ENCODE measurements at regions not wholly inside any gene's neighbourhood (a gene's known extent, or its start where the extent isn't known, plus 50 kb on each side); places are given as distances from the start of the nearest gene placed in this dataset.
"Not testable (repeated sequence)": the region's sequence is repeated elsewhere in the genome, so short reads cannot be mapped to it uniquely, and the experiment has no call there.

- no peak for DNase-seq
Measured at GRCh38 chr14:30225176-30225575, 297.5 kb upstream of the PRKD1 start.

- no peak for DNase-seq
Measured at GRCh38 chr14:30227436-30227835, 299.8 kb upstream of the PRKD1 start.

- no peak for DNase-seq
Measured at GRCh38 chr14:30227876-30228275, 300.2 kb upstream of the PRKD1 start.

- no peak for DNase-seq
Measured at GRCh38 chr14:30230719-30231118, 303.1 kb upstream of the PRKD1 start.

- no peak for DNase-seq
Measured at GRCh38 chr14:30234966-30235365, 307.3 kb upstream of the PRKD1 start.

GRCh38 chr14:30235485-30235884 is 307.8 kb upstream of the PRKD1 start:
- DNase-seq, result no peak

GRCh38 chr14:30238936-30239335 is 311.3 kb upstream of the PRKD1 start:
- no peak for DNase-seq

GRCh38 chr14:30240018-30240417 is 312.4 kb upstream of the PRKD1 start:
- DNase-seq, result no peak

- DNase-seq, result no peak
Measured at GRCh38 chr14:30240685-30241084, 313.0 kb upstream of the PRKD1 start.

- DNase-seq, result no peak
Measured at GRCh38 chr14:30242744-30243143, 315.1 kb upstream of the PRKD1 start.

GRCh38 chr14:30243207-30243606 is 315.6 kb upstream of the PRKD1 start:
- DNase-seq, result no peak

GRCh38 chr14:30243805-30244204 is 315.2 kb upstream of the G2E3 start:
- no peak for DNase-seq

GRCh38 chr14:30244348-30244747 is 314.6 kb upstream of the G2E3 start:
- DNase-seq, result not testable (repeated sequence)

GRCh38 chr14:30251017-30251416 is 307.9 kb upstream of the G2E3 start:
- no peak for DNase-seq

GRCh38 chr14:30251557-30252100 is 307.3 kb upstream of the G2E3 start:
- DNase-seq, result no peak

GRCh38 chr14:30252151-30252550 is 306.8 kb upstream of the G2E3 start:
- no peak for DNase-seq

GRCh38 chr14:30252783-30253674 is 305.9 kb upstream of the G2E3 start:
- no peak for DNase-seq

GRCh38 chr14:30256627-30257026 is 302.3 kb upstream of the G2E3 start:
- no peak for DNase-seq

GRCh38 chr14:30257946-30258661 is 300.9 kb upstream of the G2E3 start:
- DNase-seq, result no peak

- DNase-seq, result no peak
Measured at GRCh38 chr14:30260833-30261607, 297.9 kb upstream of the G2E3 start.

- no peak for DNase-seq
Measured at GRCh38 chr14:30264161-30264560, 294.8 kb upstream of the G2E3 start.

GRCh38 chr14:30266290-30266689 is 292.7 kb upstream of the G2E3 start:
- DNase-seq, result no peak

- no peak for DNase-seq
Measured at GRCh38 chr14:30267141-30267540, 291.8 kb upstream of the G2E3 start.
